Kidney epithelial cell (primary cell): ENCODE measurements at regions not wholly inside any gene's neighbourhood (a gene's known extent, or its start where the extent isn't known, plus 50 kb on each side); places are given as distances from the start of the nearest gene placed in this dataset.

Experiments
- DNase-seq: peaks from one replicate; pipeline ENCODE4 v3.0.0-alpha.2; 2010; ENCODE audit warnings: low read depth
- H3K27me3 ChIP-seq: 2 replicates; pipeline ENCODE4 v1.6.0; 2011; ENCODE audit warnings: low read length; ENCODE audit not compliant: control insufficient read depth, insufficient read depth
- H3K36me3 ChIP-seq: 2 replicates; pipeline ENCODE4 v1.5.1; 2011; ENCODE audit warnings: low read length; ENCODE audit not compliant: control insufficient read depth, insufficient read depth
- H3K4me3 ChIP-seq: 2 replicates; pipeline ENCODE4 v1.5.1; 2011; ENCODE audit warnings: low read depth, mild to moderate bottlenecking, control low read depth, low read length
- CTCF ChIP-seq: IDR thresholded peaks from 2 replicates; pipeline ENCODE4 v1.5.1; 2011; ENCODE audit warnings: mild to moderate bottlenecking, moderate library complexity, low read length, control low read depth, inconsistent platforms; ENCODE audit not compliant: insufficient read depth, poor library complexity, severe bottlenecking

DNA sequence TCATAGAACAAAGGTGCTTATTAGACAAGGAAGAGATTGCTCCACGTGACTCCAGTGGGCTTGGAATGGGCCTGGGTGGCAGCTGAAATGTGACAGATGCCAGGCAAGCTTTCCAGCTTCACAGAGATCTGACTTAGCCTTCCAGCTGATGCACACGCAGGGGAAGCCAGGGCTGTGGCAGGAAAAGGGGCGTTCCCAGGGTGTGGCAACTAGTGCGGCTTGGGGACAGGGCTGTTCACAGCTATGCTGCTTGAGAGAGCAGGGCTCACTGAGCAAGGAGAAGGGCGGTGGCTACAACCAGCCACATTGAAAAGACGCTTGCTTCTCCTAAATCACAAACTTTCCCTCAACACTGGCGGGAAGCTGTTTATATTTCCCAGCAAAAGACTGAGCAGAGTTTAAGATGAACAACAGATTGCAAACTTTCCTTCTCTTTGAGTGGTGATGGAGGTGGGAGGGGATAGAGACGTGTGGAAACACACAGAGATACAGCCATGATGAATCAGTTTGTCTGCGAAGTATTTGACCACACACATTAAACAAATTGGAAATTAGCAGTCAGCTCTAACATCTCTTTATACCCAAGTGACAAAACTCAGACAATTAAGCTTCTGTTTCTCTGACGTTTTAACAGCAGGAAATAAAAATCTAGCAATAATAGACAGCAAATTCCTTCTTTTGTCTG lies 127.5 kb downstream of the BDH1 start:
- Histone ChIP-seq H3K4me3 (no peak overlapping the region), H3K27me3 (no peaks in the 10 kb centered on the region), H3K36me3 (no peaks in the 10 kb centered on the region)
- TF ChIP-seq CTCF, result no peak
- no peak for DNase-seq

DNA sequence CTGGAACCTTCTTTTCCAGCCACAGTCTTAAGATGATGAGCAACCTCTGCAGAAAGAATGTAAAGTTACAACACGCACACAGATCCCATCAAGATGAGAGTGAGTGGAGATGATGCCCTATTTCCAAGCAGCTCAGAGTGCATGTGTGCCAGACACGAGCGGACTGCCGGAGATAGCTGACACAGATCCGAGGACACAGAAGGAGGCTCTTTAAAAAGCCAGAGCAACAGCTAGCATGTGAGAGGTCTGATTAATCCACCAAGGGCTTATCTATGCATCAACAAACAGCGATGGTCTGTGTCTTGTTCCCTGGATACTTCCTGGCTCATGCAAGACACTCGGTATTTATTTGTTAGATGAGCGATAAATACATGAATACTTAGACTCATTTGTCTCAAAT lies 128.6 kb upstream of the DLG1 start:
- Histone ChIP-seq H3K36me3 (no peaks in the 10 kb centered on the region), H3K4me3 (no peak overlapping the region), H3K27me3 (no peaks in the 10 kb centered on the region)
- no peak for DNase-seq
- TF ChIP-seq CTCF, result no peak

GRCh38 chr3:197426121-197426566 lies 127.7 kb upstream of the DLG1 start:
- TF ChIP-seq CTCF, result no peak
- DNase-seq, result no peak

GRCh38 chr3:197425485-197426120 lies 127.2 kb upstream of the DLG1 start:
- TF ChIP-seq CTCF, result no peak
- Histone ChIP-seq H3K36me3 (no peaks in the 10 kb centered on the region), H3K27me3 (no peaks in the 10 kb centered on the region), H3K4me3 (no peak overlapping the region)
- no peak for DNase-seq

More at GRCh38 chr3:197426121-197426566, 127.7 kb upstream of the DLG1 start:
- Histone ChIP-seq H3K4me3 (no peak overlapping the region), H3K36me3 (no peaks in the 10 kb centered on the region), H3K27me3 (no peaks in the 10 kb centered on the region)

DNA sequence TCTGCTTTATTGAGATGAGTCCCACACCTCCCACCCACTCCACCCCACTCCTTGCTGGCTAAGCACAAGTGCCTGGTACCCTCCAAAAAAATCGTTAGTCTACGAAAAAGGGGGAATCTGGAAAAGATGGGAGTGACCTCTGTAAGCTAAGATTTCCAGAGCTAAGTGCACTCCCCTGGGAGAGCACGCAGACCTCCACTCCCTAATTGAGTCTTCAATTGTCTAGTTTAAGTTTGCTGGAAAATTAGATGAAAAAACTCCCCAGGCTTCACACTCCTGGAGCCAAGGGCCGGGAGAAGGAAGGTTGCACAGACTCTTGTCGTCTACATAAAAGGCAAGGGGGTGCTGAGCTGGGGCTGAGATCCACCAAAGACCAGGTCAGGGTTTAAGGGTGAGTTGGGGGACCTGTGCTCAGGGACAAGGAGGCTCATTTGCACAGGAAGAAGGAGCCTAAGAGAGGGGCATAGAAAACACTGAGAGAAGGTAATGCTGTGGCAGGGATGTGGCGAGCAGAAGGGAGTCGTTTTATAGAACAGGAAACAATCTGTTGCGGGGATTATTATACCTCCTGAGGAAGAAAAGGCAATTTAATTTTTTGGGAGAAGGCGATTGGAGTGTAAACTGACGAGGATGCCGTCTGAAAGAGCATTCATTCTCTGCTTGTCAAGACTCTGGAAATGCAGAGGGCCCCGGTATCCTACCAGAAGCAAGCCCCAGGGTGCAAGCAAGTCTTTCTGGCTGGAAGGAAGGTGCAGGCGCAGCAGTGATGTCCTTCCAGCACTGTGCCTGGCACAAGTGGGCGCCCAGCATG lies 126.5 kb upstream of the DLG1 start:
- H3K27me3 ChIP-seq, result no peaks in the 10 kb centered on the region
- no peaks in the 10 kb centered on the region for H3K36me3 ChIP-seq
- TF ChIP-seq CTCF, result no peak
- no peak overlapping the region for H3K4me3 ChIP-seq
- no peak for DNase-seq
